ENCODE measurements at regions not wholly inside any gene's neighbourhood (a gene's known extent, or its start where the extent isn't known, plus 50 kb on each side); places are given as distances from the start of the nearest gene placed in this dataset.

DNA sequence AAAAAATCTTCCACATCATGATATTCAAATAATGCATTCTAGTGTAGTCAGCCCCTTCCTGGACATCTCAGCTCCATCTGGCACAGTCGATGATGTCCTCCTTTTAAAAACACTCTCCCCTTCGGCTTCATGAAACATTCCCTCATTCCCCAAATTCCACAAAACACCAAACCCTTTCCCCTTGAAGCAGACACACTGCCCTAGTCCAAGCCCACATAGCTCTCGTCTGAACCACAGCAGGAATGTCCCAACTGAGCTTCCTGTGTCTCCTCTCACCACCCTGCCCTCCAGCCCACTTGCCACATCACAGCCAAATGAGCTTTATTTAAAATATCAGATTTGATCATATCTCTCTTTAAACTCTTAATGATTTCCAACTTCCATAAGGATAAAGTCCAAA, 106.4 kb upstream of the CARMIL1 start:
- H3K4me1 Mint-ChIP-seq (ENCODE audit: low read depth) = peaks cover 8% of the 10 kb centered on the region
- no peak overlapping the region for H3K27ac Mint-ChIP-seq

DNA sequence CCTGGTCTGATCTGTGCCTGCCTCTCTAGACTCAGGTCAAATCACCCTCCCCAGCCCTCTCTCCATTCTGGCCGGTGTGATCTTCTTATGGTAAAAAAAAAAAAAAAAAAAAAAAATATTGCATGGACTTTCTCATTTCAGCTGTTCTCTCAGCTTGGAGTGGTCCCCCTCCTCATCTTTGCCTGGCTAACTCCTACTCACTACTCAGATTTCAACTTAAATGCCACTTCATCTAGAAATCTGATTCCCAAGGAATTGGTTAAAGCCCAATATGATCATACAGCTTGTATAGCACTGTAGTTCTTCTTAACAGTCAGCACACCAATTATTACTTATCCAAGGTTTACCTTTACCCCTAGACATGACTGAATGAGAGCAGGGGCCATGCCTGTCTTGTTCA, 105.9 kb upstream of the CARMIL1 start:
- H3K27ac Mint-ChIP-seq = no peak overlapping the region
- H3K27me3 Mint-ChIP-seq = peaks cover 3% of the 10 kb centered on the region
- peaks cover 8% of the 10 kb centered on the region for H3K4me1 Mint-ChIP-seq (ENCODE audit: low read depth)
- no peaks in the 10 kb centered on the region for H3K36me3 Mint-ChIP-seq
- no peak overlapping the region for H3K4me3 Mint-ChIP-seq
- H3K9me3 Mint-ChIP-seq (ENCODE audit: low read depth) = no peaks in the 10 kb centered on the region

More for the DNA sequence above, 106.4 kb upstream of the CARMIL1 start:
- H3K27me3 Mint-ChIP-seq = peaks cover 3% of the 10 kb centered on the region
- no peaks in the 10 kb centered on the region for H3K9me3 Mint-ChIP-seq (ENCODE audit: low read depth)
- H3K4me3 Mint-ChIP-seq = no peak overlapping the region
- no peaks in the 10 kb centered on the region for H3K36me3 Mint-ChIP-seq

GRCh38 chr6:25173951-25174474, 105.2 kb upstream of the CARMIL1 start:
- Mint-ChIP-seq H3K4me3 (no peak overlapping the region), H3K9me3 (ENCODE audit: low read depth) (no peaks in the 10 kb centered on the region), H3K4me1 (ENCODE audit: low read depth) (peaks cover 8% of the 10 kb centered on the region), H3K27ac (no peak overlapping the region), H3K27me3 (peaks cover 2% of the 10 kb centered on the region), H3K36me3 (no peaks in the 10 kb centered on the region)

DNA sequence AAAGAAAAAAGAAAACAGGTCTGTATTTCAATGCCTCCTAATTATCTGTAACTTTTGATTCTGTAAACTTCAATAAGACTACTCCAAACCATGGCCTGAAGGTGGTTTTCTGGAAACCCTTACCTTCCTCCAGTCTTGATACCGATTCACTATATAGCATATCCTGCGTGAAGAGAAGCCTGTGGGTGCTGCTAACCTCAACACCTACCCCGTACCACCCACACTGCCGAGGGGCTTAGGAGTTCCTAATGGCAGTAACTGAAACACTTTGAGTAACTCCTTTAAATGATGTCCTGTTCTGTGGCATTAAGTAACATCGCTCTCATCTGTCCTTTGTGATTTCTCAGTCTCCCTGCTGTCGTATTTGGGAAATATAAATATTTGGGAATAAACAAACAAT, 104.5 kb upstream of the CARMIL1 start:
- peaks cover 8% of the 10 kb centered on the region for H3K4me1 Mint-ChIP-seq (ENCODE audit: low read depth)
- H3K27ac Mint-ChIP-seq = no peak overlapping the region
- H3K9me3 Mint-ChIP-seq (ENCODE audit: low read depth) = no peaks in the 10 kb centered on the region
- H3K4me3 Mint-ChIP-seq = no peak overlapping the region
- H3K36me3 Mint-ChIP-seq = no peaks in the 10 kb centered on the region
- peaks cover 2% of the 10 kb centered on the region for H3K27me3 Mint-ChIP-seq

GRCh38 chr6:25175196-25175595, 104.0 kb upstream of the CARMIL1 start:
- Mint-ChIP-seq H3K9me3 (ENCODE audit: low read depth) (no peaks in the 10 kb centered on the region), H3K27ac (no peak overlapping the region), H3K4me3 (no peak overlapping the region), H3K36me3 (no peaks in the 10 kb centered on the region), H3K27me3 (peaks cover 2% of the 10 kb centered on the region), H3K4me1 (ENCODE audit: low read depth) (peaks cover 8% of the 10 kb centered on the region)

DNA sequence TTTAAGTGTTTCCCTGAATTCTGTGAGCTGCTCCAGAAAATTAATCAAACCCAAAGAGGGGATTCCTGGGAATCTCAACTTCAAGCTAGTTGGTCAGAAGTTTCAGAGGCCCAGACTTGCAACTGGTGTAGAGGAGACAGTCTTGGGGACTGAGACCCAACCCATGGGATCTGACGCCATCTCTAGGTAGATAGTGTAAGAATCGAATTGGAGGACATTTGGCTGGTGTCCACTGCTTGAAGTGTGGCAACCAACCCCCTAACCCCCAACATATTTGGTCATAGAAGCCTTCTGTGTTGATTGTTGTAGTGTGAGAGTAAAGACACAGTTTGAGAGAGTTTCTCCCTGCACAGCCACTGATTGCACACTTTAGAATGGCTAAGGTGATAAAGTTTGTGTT, 103.5 kb upstream of the CARMIL1 start:
- Mint-ChIP-seq H3K36me3 (no peaks in the 10 kb centered on the region), H3K27me3 (peaks cover 2% of the 10 kb centered on the region), H3K9me3 (ENCODE audit: low read depth) (no peaks in the 10 kb centered on the region), H3K4me3 (no peak overlapping the region), H3K27ac (no peak overlapping the region), H3K4me1 (ENCODE audit: low read depth) (peaks cover 8% of the 10 kb centered on the region)

DNA sequence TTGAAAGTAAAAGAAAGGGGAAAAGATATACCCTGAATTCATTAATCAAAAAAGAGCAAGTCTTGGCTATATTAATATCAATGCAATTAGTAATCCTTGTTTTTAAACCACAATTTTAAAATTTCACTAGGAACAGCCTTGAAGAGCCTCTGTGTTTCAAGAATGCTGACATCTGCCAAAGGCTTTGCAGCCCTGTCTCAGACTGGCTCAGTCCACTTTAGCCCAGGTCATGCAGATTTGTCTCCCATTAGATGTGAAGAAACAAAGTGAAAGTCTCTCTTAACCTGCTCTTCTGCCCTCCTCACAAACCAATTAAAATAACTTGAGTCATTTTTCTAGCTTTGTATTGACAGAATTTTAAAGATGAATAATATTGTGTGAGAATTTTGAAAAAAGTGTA, 102.7 kb upstream of the CARMIL1 start:
- Mint-ChIP-seq H3K9me3 (ENCODE audit: low read depth) (no peaks in the 10 kb centered on the region), H3K27me3 (peaks cover 2% of the 10 kb centered on the region)

GRCh38 chr6:25177500-25178028, 101.6 kb upstream of the CARMIL1 start:
- Mint-ChIP-seq H3K27me3 (peaks cover 2% of the 10 kb centered on the region), H3K9me3 (ENCODE audit: low read depth) (no peaks in the 10 kb centered on the region), H3K4me1 (ENCODE audit: low read depth) (peaks cover 9% of the 10 kb centered on the region), H3K4me3 (no peak overlapping the region), H3K27ac (no peak overlapping the region), H3K36me3 (no peaks in the 10 kb centered on the region)

More for the DNA sequence above, 102.7 kb upstream of the CARMIL1 start:
- no peaks in the 10 kb centered on the region for H3K36me3 Mint-ChIP-seq
- peaks cover 8% of the 10 kb centered on the region for H3K4me1 Mint-ChIP-seq (ENCODE audit: low read depth)
- no peak overlapping the region for H3K4me3 Mint-ChIP-seq
- no peak overlapping the region for H3K27ac Mint-ChIP-seq

DNA sequence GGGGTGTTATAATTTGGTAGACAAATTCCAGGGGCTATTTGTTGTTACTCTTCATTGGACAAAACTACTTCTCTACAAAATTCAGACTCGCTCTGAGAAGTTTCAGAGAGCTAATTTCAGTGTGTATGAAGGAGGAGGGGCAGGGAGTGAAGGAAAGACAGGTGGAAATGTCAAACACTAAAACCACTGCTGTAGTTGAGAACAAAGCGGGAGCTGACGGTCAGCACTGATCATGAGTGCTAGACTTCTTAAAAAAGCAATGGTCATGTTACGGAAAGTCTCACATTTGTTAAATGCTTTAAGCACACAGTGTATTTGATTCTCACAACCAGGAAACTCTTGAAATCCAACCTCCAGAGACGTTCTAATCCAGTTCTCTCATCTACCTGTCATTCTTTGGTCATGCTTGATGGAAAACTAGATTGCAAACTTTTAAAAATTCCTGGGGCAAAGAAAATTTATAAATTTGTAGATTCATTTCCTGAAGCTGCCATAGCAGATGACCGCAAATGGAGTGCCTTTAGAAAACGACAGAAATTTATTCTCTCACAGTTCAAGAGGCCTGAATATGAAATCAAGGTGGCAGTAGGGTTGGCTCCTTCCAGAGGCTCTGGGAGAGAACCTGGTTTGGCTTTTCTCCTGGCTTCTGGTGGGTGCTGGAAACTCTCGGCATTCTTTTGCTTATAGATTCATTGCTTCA, 100.7 kb upstream of the CARMIL1 start:
- Mint-ChIP-seq H3K36me3 (no peaks in the 10 kb centered on the region), H3K4me1 (ENCODE audit: low read depth) (peaks cover 9% of the 10 kb centered on the region), H3K27me3 (no peaks in the 10 kb centered on the region), H3K27ac (no peak overlapping the region), H3K9me3 (ENCODE audit: low read depth) (no peaks in the 10 kb centered on the region), H3K4me3 (no peak overlapping the region)

GRCh38 chr6:25179051-25179778, 100.0 kb upstream of the CARMIL1 start:
- peaks cover 6% of the 10 kb centered on the region for H3K4me1 Mint-ChIP-seq (ENCODE audit: low read depth)
- H3K27ac Mint-ChIP-seq = no peak overlapping the region

DNA sequence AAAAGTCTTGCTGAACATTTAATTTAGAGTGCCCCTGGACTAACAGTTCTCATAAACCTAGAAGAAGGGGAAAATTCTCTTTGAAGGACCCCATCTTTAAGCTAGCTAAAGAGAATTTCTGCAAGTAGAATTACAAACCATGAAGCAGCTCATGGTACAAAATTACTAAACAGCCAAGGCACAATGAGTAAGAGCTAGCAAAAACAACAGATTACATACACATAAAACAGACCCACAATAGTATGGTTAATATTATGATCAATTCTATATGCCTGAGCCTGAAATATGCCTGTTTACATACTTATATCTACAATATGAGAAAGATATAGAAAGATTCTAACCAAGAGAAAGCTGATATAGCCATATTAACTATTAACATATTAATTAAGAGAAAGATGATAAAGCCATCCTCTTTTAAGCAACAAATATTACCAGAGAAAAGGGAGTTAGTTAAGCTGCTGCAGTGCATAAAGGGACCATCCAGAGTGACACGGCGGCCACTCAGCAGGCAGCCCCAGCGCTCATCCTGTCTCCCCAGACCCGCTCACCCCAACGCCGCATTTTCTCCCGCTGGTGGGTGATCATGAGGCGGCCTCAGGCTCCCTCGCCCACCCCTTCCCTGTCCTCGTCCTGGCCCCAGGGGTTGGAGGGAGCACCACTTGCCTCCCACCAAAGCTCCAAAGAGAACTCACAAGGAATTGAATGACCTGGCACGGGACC, 98.4 kb upstream of the CARMIL1 start:
- Mint-ChIP-seq H3K27ac (no peak overlapping the region), H3K4me3 (no peak overlapping the region), H3K27me3 (no peaks in the 10 kb centered on the region), H3K4me1 (ENCODE audit: low read depth) (peaks cover 1% of the 10 kb centered on the region), H3K9me3 (ENCODE audit: low read depth) (no peaks in the 10 kb centered on the region), H3K36me3 (no peaks in the 10 kb centered on the region)

More at GRCh38 chr6:25179051-25179778, 100.0 kb upstream of the CARMIL1 start:
- no peaks in the 10 kb centered on the region for H3K36me3 Mint-ChIP-seq
- H3K4me3 Mint-ChIP-seq = no peak overlapping the region
- no peaks in the 10 kb centered on the region for H3K27me3 Mint-ChIP-seq
- H3K9me3 Mint-ChIP-seq (ENCODE audit: low read depth) = no peaks in the 10 kb centered on the region

- no peak overlapping the region for H3K4me3 Mint-ChIP-seq
- H3K4me1 Mint-ChIP-seq (ENCODE audit: low read depth) = peaks cover 1% of the 10 kb centered on the region
- H3K9me3 Mint-ChIP-seq (ENCODE audit: low read depth) = no peaks in the 10 kb centered on the region
- H3K27me3 Mint-ChIP-seq = peaks cover under 1% of the 10 kb centered on the region
- H3K36me3 Mint-ChIP-seq = no peaks in the 10 kb centered on the region
- H3K27ac Mint-ChIP-seq = no peak overlapping the region
These were observed 97.8 kb upstream of the CARMIL1 start for GRCh38 chr6:25181350-25181724.

DNA sequence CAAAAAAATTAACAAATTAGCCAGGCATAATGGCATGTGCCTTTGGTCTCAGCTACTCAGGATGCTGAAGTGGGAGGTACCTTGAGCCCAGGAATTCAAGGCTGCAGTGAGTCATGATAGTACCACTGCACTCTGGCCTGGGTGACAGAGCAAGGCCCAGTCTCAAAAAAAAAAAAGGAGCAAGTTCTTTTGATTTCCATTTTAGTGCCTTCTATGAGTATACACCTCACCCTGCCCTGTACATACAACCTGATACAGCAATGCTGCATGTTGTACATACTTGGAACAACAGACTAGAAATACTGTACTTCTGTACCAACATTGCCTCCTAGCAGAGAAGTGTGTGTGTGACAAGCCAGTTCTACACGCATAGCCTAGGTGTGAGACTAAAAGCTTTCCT, 97.3 kb upstream of the CARMIL1 start:
- Mint-ChIP-seq H3K27me3 (peaks cover 3% of the 10 kb centered on the region), H3K4me1 (ENCODE audit: low read depth) (peaks cover 1% of the 10 kb centered on the region), H3K9me3 (ENCODE audit: low read depth) (no peaks in the 10 kb centered on the region), H3K36me3 (no peaks in the 10 kb centered on the region), H3K27ac (no peak overlapping the region), H3K4me3 (no peak overlapping the region)

DNA sequence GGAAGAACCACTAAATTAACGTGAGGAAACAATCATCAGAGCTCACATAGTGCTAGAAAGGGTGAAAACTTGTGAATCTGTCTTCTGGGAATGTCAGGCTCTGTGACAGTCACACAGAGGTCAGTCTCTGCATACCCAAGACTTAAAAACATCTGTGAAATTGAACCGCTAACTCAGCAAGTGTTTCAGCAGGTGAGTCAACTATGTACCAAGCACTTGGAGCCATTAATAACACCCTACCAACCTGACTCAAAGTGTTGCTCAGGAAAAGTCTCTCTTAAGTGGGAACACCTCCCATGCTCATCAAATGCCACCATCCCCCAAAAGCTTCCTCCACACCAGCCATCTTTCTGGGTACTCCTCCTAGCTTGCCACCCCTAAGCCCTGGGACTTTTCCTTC, 92.3 kb upstream of the CARMIL1 start:
- H3K27ac Mint-ChIP-seq = no peak overlapping the region
- no peak overlapping the region for H3K4me3 Mint-ChIP-seq
- H3K4me1 Mint-ChIP-seq (ENCODE audit: low read depth) = peaks cover 1% of the 10 kb centered on the region
- no peaks in the 10 kb centered on the region for H3K36me3 Mint-ChIP-seq
- H3K9me3 Mint-ChIP-seq (ENCODE audit: low read depth) = no peaks in the 10 kb centered on the region
- H3K27me3 Mint-ChIP-seq = peaks cover 8% of the 10 kb centered on the region

DNA sequence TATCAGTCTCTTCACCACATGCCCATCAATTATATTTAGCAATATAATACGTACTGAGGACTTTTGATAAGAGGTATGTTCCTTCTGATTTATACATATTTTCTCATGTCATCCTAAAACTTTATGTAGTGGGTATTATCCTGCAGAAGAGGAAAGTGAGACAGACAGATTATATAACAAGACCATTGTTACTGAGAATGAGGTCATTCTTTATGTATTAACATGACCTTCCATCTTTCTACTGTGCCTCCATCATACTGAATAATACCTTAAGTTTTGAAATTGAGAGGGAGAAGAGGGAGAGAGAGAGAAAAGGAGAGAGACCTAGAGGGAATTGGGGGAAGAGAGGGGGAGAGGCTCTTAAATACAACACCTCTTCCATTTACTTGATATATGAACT, 90.9 kb upstream of the CARMIL1 start:
- no peaks in the 10 kb centered on the region for H3K4me1 Mint-ChIP-seq (ENCODE audit: low read depth)
- no peak overlapping the region for H3K4me3 Mint-ChIP-seq
- H3K27ac Mint-ChIP-seq = no peak overlapping the region
- H3K9me3 Mint-ChIP-seq (ENCODE audit: low read depth) = no peaks in the 10 kb centered on the region
- peaks cover 8% of the 10 kb centered on the region for H3K27me3 Mint-ChIP-seq
- no peaks in the 10 kb centered on the region for H3K36me3 Mint-ChIP-seq
